Gastroesophageal sphincter (tissue), 4 donors: ENCODE measurements at regions not wholly inside any gene's neighbourhood (a gene's known extent, or its start where the extent isn't known, plus 50 kb on each side); places are given as distances from the start of the nearest gene placed in this dataset.

Experiments
- ATAC-seq: fragments of 150-250 bp; one replicate; pipeline ENCODE4 v1.9.1; 2016; ENCODE audit warnings: mild to moderate bottlenecking, moderate library complexity
- H3K27ac ChIP-seq, 4 donors: fragments of 200-600 bp; sonication (generic) in 3 of 4; 1 replicate in 3 of 4; 2 replicates in 1 of 4; pipeline ENCODE4 v1.5.1; 2016 to 2019
- H3K27me3 ChIP-seq: fragments of 200-600 bp; sonication (generic); one replicate; pipeline ENCODE4 v1.5.1; 2019
- H3K36me3 ChIP-seq, 2 donors: fragments of 200-600 bp; sonication (generic); one replicate each; pipeline ENCODE4 v1.5.1; 2019; ENCODE audit warnings: control low read depth in 1 of 2
- H3K4me1 ChIP-seq, 3 donors: fragments of 200-600 bp; sonication (generic); 1 replicate in 2 of 3; 2 replicates in 1 of 3; pipeline ENCODE4 v1.5.1; 2016 to 2019; ENCODE audit warnings: control low read depth in 2 of 3
- H3K4me3 ChIP-seq, 2 donors: fragments of 200-600 bp; sonication (generic); one replicate each; pipeline ENCODE4 v1.5.1; 2019; ENCODE audit warnings: mild to moderate bottlenecking in 1 of 2, moderate library complexity in 1 of 2
- H3K9me3 ChIP-seq, 3 donors: fragments of 200-600 bp; sonication (generic); one replicate each; pipeline ENCODE4 v1.5.1; 2017 to 2019; ENCODE audit warnings: control low read depth in 2 of 3
- CTCF ChIP-seq, 4 experiments: fragments of 200-600 bp in 2 of 4; fragments of 450-650 bp in 2 of 4; sonication (generic) in 1 of 4; IDR thresholded peaks; one replicate each; pipeline ENCODE4 v1.5.1; 2017 to 2019; ENCODE audit warnings: antibody characterized with exemption in 4 of 4, mild to moderate bottlenecking in 2 of 4, moderate library complexity in 2 of 4
- EP300 ChIP-seq: sonication (generic); formaldehyde crosslinking; IDR thresholded peaks from one replicate; pipeline ENCODE4 v1.6.1; 2017; ENCODE audit warnings: antibody characterized with exemption, mild to moderate bottlenecking
- POLR2A ChIP-seq, 2 donors: fragments of 450-650 bp; IDR thresholded peaks; one replicate each; pipeline ENCODE4 v1.6.1; 2017; ENCODE audit warnings: antibody characterized with exemption in 2 of 2, mild to moderate bottlenecking in 2 of 2, moderate library complexity in 1 of 2
- POLR2AphosphoS5 ChIP-seq: sonication (generic); formaldehyde crosslinking; IDR thresholded peaks from one replicate; pipeline ENCODE4 v1.6.1; 2017; ENCODE audit warnings: antibody characterized with exemption
- WGBS, 2 donors: methylation state at CpG; one replicate each; pipeline ENCODE4 v1.1.5; 2018; ENCODE audit warnings: low coverage in 1 of 2; 5-methylcytosine and 5-hydroxymethylcytosine counted together

- 81 to 90% methylated on average over 2 of the region's 2 CpGs for WGBS, 2 donors
- H3K9me3 ChIP-seq: peaks cover 0 to 5% (median 0%) of the 10 kb centered on the region in 3 donors
- no peaks in the 10 kb centered on the region for H3K27me3 ChIP-seq
- H3K4me3 ChIP-seq: no peak overlapping the region
- H3K36me3 ChIP-seq: no peaks in the 10 kb centered on the region
- TF ChIP-seq POLR2AphosphoS5 (no peak), POLR2A (IDR thresholded peaks at IDR 0.05) (no peak), EP300 (no peak), CTCF (IDR thresholded peaks at IDR 0.05) (no peak)
- no peak for ATAC-seq
- H3K27ac ChIP-seq: no peak overlapping the region
- H3K4me1 ChIP-seq: no peaks in the 10 kb centered on the region
These were observed 214.3 kb downstream of the ZWINT start for GRCh38 chr10:56146806-56147205.

- no peaks in the 10 kb centered on the region for H3K4me1 ChIP-seq
- no peak overlapping the region for H3K27ac ChIP-seq
- no peaks in the 10 kb centered on the region for H3K9me3 ChIP-seq
- 50% methylated on average over 1 of the region's 1 CpG for WGBS, 2 donors
- no peak overlapping the region for H3K4me3 ChIP-seq
- no peak for TF ChIP-seq EP300
- no peak for TF ChIP-seq POLR2A (IDR thresholded peaks at IDR 0.05)
- TF ChIP-seq POLR2AphosphoS5: no peak
- TF ChIP-seq CTCF (IDR thresholded peaks at IDR 0.05): no peak
- H3K27me3 ChIP-seq: no peaks in the 10 kb centered on the region
- no peak for ATAC-seq
- H3K36me3 ChIP-seq: no peaks in the 10 kb centered on the region
These were observed 218.8 kb downstream of the ZWINT start for GRCh38 chr10:56142092-56142728.

- H3K27me3 ChIP-seq: no peaks in the 10 kb centered on the region
These were observed 221.7 kb downstream of the ZWINT start for GRCh38 chr10:56139405-56139804.

GRCh38 chr10:56135828-56136227 lies 225.2 kb downstream of the ZWINT start:
- no peaks in the 10 kb centered on the region for H3K36me3 ChIP-seq
- H3K4me3 ChIP-seq: no peak overlapping the region
- H3K27me3 ChIP-seq: no peaks in the 10 kb centered on the region
- 60 to 67% methylated on average over 4 of the region's 4 CpGs for WGBS, 2 donors
- H3K27ac ChIP-seq: no peak overlapping the region
- ATAC-seq: no peak
- TF ChIP-seq EP300: no peak
- no peak for TF ChIP-seq POLR2AphosphoS5
- H3K9me3 ChIP-seq: no peaks in the 10 kb centered on the region
- no peaks in the 10 kb centered on the region for H3K4me1 ChIP-seq

More at GRCh38 chr10:56139405-56139804, 221.7 kb downstream of the ZWINT start:
- Histone ChIP-seq H3K27ac (no peak overlapping the region), H3K4me3 (no peak overlapping the region), H3K9me3 (no peaks in the 10 kb centered on the region), H3K36me3 (no peaks in the 10 kb centered on the region), H3K4me1 (no peaks in the 10 kb centered on the region)
- 4 to 25% methylated on average over 4 of the region's 4 CpGs for WGBS, 2 donors
- no peak for ATAC-seq
- TF ChIP-seq CTCF (IDR thresholded peaks at IDR 0.05): no peak
- TF ChIP-seq POLR2A (IDR thresholded peaks at IDR 0.05): no peak
- no peak for TF ChIP-seq EP300
- no peak for TF ChIP-seq POLR2AphosphoS5

- TF ChIP-seq POLR2A (IDR thresholded peaks at IDR 0.05): no peak
- no peak for TF ChIP-seq EP300
- TF ChIP-seq POLR2AphosphoS5: no peak
- TF ChIP-seq CTCF (IDR thresholded peaks at IDR 0.05): no peak
- Histone ChIP-seq H3K4me3 (no peak overlapping the region), H3K27ac (no peak overlapping the region), H3K9me3 (no peaks in the 10 kb centered on the region), H3K36me3 (no peaks in the 10 kb centered on the region), H3K4me1 (no peaks in the 10 kb centered on the region), H3K27me3 (no peaks in the 10 kb centered on the region)
- 67% methylated on average over 1 of the region's 1 CpG; no CpG with 5 or more reads in 1 of the 2 donors for WGBS, 2 donors
- no peak for ATAC-seq
These were observed 237.8 kb downstream of the ZWINT start for GRCh38 chr10:56123247-56123646.
